Psoas muscle (tissue), 7 donors: ENCODE measurements at regions not wholly inside any gene's neighbourhood (a gene's known extent, or its start where the extent isn't known, plus 50 kb on each side); places are given as distances from the start of the nearest gene placed in this dataset.

ENCODE experiments used
- ATAC-seq, 4 donors: fragments of 200-7000 bp; cut with Tn5 transposase; one replicate each; pipeline ENCODE4 v1.9.1; 2020; ENCODE audit warnings: moderate library complexity in 3 of 4, mild to moderate bottlenecking in 2 of 4
- DNase-seq, 2 donors: peaks; one replicate each; pipeline ENCODE4 v3.0.0-alpha.2; 2020
- H3K27ac ChIP-seq: fragments of 200-600 bp; one replicate; pipeline ENCODE4 v1.8.0; 2022
- H3K27me3 ChIP-seq, 3 donors: fragments of 200-600 bp in 1 of 3; one replicate each; pipeline versions ENCODE4 v1.6.1 to v1.8.0; 2013 to 2022; ENCODE audit warnings: low read length in 2 of 3, mild to moderate bottlenecking in 2 of 3, moderate library complexity in 1 of 3; ENCODE audit not compliant: insufficient read depth in 3 of 3
- H3K36me3 ChIP-seq, 2 donors: fragments of 200-600 bp in 1 of 2; one replicate each; pipeline versions ENCODE4 v1.6.1 to v1.8.0; 2013 to 2022; ENCODE audit warnings: low read depth in 1 of 2, mild to moderate bottlenecking in 1 of 2, moderate library complexity in 1 of 2; ENCODE audit not compliant: insufficient read depth in 1 of 2
- H3K4me1 ChIP-seq: fragments of 200-600 bp; one replicate; pipeline ENCODE4 v1.8.0; 2022
- H3K4me3 ChIP-seq: fragments of 200-600 bp; one replicate; pipeline ENCODE4 v1.8.0; 2022; ENCODE audit warnings: mild to moderate bottlenecking
- H3K9me3 ChIP-seq: fragments of 200-600 bp; one replicate; pipeline ENCODE4 v1.8.0; 2022
- CTCF ChIP-seq: fragments of 200-600 bp; IDR thresholded peaks from one replicate; pipeline ENCODE4 v1.8.0; 2022; ENCODE audit warnings: antibody characterized with exemption
- WGBS, 3 donors: extraction: QIAGEN DNeasy Blood & Tissue Kit; methylation state at CpG; one replicate each; pipeline versions ENCODE4 v1.1.6 to v1.1.7; 2013; 5-methylcytosine and 5-hydroxymethylcytosine counted together
- intact Hi-C, 2 donors: fragments of 100-400 bp; cut with DNase I; formaldehyde crosslinking; loops; one replicate each; pipeline versions ENCODE4 v1.11.0 to v1.14.2; 2022
- donor health status: healthy with polysubstance abuse.
- donor health status: DM: no; HTN: no; CAD: no; lungs with moderate emphysema.
- donor health status: Bipolar disorder and iron deficiency.
- donor health status: healthy.
- donor health status: DM: yes; HTN: yes; CAD: no.
- donor health status: DM: no; HTN: no; CAD: no.
- donor health status: DM: yes; HTN: yes; CAD: no.

- Histone ChIP-seq H3K27ac (no peak overlapping the region), H3K9me3 (no peaks in the 10 kb centered on the region), H3K36me3 (no peaks in the 10 kb centered on the region), H3K27me3 (peaks cover 0 to 11% (median 4%) of the 10 kb centered on the region in 3 donors), H3K4me3 (no peak overlapping the region), H3K4me1 (no peaks in the 10 kb centered on the region)
- no peak for DNase-seq
- intact Hi-C loops, result no loop called here
- WGBS, 3 donors, result 87 to 92% (median 91%) methylated on average over 16 of the region's 16 CpGs
- no peak for TF ChIP-seq CTCF
- ATAC-seq, result no peak
These were observed 344.3 kb downstream of the GLRX3 start for GRCh38 chr10:130480491-130480890.

GRCh38 chr10:130481076-130481930 is 345.1 kb downstream of the GLRX3 start:
- Histone ChIP-seq H3K27me3 (peaks cover 0 to 10% (median 7%) of the 10 kb centered on the region in 3 donors), H3K4me1 (no peaks in the 10 kb centered on the region), H3K9me3 (no peaks in the 10 kb centered on the region), H3K4me3 (no peak overlapping the region), H3K36me3 (no peaks in the 10 kb centered on the region), H3K27ac (no peak overlapping the region)
- intact Hi-C loops, result no loop called here
- WGBS, 3 donors, result 40 to 47% (median 45%) methylated on average over 17 to 18 of the region's 18 CpGs
- ATAC-seq, result no peak
- no peak for DNase-seq
- no peak for TF ChIP-seq CTCF

GRCh38 chr10:130481936-130482335 is 345.7 kb downstream of the GLRX3 start:
- WGBS, 3 donors, result 30 to 40% (median 39%) methylated on average over 11 of the region's 11 CpGs
- TF ChIP-seq CTCF, result no peak
- no peaks in the 10 kb centered on the region for H3K9me3 ChIP-seq
- ATAC-seq (no peak), DNase-seq (no peak)
- H3K36me3 ChIP-seq, result no peaks in the 10 kb centered on the region
- H3K27me3 ChIP-seq, result peaks cover 0 to 10% (median 10%) of the 10 kb centered on the region in 3 donors
- H3K27ac ChIP-seq, result no peak overlapping the region
- intact Hi-C loops, result no loop called here
- H3K4me3 ChIP-seq, result no peak overlapping the region
- no peaks in the 10 kb centered on the region for H3K4me1 ChIP-seq

GRCh38 chr10:130483691-130484467 is 347.7 kb downstream of the GLRX3 start:
- peaks cover 0 to 10% (median 10%) of the 10 kb centered on the region in 3 donors for H3K27me3 ChIP-seq
- WGBS, 3 donors, result 39 to 47% (median 39%) methylated on average over 17 of the region's 17 CpGs
- intact Hi-C loops, result no loop called here

More at GRCh38 chr10:130483691-130484467, 347.7 kb downstream of the GLRX3 start:
- no peaks in the 10 kb centered on the region for H3K4me1 ChIP-seq
- ATAC-seq (no peak), DNase-seq (no peak)
- no peak overlapping the region for H3K27ac ChIP-seq
- H3K36me3 ChIP-seq, result no peaks in the 10 kb centered on the region
- H3K9me3 ChIP-seq, result no peaks in the 10 kb centered on the region
- no peak for TF ChIP-seq CTCF
- no peak overlapping the region for H3K4me3 ChIP-seq
